HT1080 (cell line): ENCODE measurements at regions not wholly inside any gene's neighbourhood (a gene's known extent, or its start where the extent isn't known, plus 50 kb on each side); places are given as distances from the start of the nearest gene placed in this dataset.

ENCODE experiments used
- DNase-seq: peaks from one replicate; pipeline ENCODE4 v3.0.0-alpha.2; 2015; ENCODE audit warnings: low read depth

DNA sequence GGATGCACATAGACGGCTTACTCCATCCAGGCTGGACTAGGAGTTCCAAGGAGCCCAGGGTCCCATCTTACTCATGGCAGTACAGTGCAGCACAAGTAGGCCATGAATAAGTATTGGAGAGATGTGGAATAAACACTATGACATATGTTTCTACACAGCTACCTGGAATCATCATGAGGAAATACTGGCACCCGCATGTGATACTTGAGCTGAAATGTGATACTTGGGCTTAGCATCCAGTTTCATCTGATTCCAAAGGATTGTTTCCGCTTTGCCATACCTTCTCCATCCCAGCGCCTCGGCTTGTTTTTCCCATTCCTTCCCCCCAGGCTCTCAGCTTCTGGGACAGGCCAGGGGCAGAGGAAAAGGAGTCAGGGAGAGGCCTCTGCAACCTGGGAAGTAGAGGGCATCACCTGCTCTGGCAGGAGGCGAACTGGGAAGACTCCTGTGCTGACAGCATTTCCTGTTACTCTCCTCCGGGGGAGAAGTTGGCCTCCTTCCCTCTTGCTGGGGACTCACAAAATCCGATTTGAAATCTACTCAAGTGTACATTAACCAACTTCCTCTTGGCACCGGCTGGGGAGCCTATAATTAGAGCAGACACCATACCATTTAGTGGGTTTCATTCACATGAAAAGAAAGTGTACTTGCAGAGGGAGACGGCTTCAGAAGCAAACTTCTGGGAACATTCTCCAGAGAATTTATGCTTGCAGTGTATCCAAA is 187.8 kb downstream of the MIAT start:
- no peak for DNase-seq

DNA sequence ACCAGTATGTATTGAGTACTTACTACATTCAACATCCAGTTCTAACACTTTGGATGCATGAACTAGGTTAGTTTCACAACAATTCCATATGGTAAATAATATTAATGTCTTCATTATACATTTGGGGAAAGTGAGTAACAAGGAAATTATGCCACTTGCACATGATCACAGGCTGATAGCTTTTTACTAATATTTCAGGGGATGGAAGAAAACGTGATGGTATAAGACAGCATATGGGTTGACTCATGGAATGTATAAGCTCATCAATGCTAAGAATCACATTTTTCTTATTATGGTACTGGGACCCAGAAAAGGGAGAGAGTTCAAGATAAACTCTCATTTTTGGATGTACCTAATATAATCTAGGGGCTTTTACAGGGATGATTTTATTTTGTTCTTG is 188.7 kb downstream of the MIAT start:
- no peak for DNase-seq

DNA sequence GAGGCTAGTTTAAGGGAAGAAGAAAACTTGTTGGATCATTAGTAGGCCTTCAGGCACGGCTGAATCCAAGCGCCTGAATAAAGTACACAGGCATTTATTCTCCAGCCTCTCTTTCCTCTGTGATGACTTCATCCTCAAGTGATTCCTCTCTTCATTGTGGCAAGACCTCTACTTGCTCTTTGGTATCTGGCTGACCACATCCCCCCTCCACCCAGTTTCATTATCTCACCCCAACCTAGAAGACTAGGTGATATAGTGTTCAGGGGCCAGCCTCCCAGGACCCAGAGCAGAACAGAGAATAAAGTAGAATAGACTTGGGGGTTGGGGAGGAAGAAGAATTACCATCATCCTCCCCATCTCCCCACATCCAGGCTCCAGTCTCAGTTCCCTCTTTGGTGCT is 189.3 kb downstream of the MIAT start:
- DNase-seq, result peak; percentile 27

DNA sequence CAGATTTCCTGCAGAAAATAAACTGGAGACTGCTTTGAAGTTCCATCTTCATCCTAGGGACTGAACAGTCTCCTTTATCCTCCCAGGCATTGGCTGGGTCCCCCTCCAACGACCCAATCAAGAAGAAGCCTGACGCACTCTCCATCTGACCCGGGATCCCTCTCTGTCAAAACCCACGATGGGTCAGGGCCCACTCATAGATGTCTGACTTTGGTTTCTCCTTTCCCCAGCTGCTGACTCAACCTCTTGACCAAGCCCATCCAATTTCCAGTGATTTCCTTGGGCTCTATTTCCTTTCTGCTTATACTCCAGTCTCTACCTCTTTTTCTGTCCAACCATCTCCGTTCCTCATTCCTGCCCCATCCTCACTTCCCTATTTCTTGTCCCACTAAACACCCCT is 189.7 kb downstream of the MIAT start:
- DNase-seq, result no peak

DNA sequence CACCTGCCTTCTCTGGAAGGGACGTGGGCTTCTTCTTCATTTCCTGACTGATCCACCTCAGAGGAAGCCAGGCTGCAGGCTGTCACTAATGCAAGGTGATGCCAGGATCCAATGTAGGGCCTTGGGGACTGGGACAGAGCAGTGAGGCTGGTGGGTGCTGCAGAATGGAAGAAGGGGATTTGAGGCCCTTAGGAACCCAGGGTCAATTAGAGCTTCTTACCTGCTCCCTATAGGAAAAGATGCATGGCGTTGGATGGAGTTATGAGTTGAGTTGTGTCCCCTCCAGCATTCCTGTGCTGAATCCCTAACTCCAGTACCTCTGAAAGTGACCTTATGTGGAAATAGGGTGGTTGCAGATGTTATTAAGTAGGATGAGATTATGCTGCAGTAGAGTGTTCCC is 190.4 kb downstream of the MIAT start:
- DNase-seq, result no peak

DNA sequence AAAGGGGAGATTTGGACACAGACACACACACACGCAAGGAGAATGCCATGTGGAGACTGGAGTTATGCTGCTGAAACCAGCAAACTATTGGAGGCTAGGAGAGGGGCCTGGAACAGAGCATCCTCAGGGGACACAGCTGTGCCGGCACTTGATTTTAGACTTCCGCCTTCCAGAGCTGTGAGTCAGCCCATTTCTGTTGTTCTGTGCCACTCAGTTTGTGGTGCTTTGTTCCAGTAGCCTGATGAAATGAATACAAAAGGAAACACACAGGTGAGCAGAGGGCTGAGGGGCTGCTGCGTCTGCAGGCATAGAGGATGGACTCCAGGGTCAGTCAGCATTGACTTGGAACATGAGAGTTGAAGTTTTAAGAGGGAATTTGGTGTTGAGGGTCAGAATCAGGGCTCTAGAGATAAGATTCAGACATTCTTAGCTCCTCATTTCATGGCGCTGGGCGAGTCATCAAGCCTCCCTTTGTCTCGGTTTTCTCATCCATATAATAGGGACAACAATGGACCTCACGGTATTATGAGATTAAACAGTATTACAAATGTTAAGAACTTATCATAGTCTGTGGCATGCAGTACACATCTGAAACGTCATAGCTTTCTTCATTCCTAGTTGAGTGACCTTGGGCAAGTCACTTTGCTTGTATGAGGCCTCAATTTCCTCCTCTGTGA is 191.0 kb downstream of the MIAT start:
- peak; percentile 17 for DNase-seq

DNA sequence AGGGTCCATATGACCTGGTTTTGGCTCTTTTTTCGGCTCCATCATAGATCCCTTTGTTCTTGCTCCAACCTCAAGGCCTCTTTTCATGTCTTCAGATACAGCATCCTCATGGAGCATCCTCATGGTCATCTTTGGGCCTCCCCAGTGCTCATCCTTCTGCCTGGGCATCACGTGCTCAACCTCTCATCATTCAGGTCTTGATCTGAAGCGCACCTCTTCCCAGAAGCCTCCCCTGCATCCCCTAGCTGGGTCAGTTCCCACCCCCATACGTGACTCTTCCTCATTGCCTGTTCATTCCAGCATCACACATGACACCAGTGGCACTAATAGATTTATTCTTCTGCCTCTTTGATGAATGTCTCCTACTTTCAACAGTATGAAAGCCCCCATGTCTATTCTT is 192.2 kb downstream of the MIAT start:
- no peak for DNase-seq

DNA sequence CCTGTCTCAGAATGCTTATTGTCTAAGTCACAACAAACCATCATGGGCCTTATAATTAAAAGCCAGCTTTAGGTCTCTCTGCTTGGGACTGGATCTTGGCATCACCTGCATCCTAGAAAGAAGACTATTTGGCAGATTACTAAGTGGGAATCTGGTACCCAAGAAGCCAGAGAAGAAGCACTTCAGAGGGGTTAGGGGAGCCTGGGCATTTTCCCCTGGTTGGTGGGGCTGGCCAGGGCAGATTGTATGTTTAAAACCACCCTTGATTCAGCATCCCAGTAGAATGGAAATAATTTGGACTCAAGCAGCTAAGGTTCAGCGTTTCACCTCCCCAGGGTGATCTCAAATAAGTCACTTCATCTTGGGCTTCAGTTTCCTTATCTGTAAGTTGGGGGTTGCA is 193.7 kb downstream of the MIAT start:
- no peak for DNase-seq

DNA sequence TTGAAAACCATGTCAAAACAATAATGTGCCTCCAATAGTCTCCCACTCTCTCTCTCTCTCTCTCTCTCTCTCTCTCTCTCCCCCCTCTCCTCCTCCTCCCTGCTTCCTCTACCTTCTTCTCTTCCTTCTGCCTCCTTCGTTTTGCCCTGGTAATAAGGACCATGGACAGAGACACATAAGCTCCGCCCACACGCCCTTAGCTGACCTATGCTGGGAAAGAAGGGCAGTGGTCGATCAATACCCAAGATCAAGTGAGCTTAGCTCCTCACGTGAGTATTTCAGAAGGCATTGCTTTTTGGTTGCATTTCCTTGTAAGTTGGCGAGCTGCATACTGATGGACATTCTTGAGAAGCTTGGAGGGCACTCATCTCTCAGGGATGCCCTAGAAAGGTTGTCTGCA is 194.8 kb downstream of the MIAT start:
- DNase-seq, result no peak

DNA sequence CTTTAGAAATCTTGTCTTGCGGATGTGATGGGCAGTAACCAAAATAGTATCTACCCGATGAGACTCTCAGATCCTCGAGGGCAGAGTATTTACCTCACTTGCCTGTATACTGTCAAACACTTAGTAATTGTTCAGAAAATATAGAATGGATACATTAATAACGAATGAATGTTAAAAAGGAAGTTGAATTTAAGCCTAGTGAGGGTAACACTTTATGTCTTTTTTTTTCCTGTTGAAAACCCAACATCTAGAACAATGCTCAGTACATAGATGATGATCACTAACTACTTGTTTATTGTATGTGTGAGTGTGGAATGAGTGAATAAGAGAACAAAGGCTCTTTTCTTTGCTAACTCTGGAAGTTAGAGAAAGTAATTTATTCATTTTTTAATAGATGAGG is 195.7 kb downstream of the MIAT start:
- no peak for DNase-seq

DNA sequence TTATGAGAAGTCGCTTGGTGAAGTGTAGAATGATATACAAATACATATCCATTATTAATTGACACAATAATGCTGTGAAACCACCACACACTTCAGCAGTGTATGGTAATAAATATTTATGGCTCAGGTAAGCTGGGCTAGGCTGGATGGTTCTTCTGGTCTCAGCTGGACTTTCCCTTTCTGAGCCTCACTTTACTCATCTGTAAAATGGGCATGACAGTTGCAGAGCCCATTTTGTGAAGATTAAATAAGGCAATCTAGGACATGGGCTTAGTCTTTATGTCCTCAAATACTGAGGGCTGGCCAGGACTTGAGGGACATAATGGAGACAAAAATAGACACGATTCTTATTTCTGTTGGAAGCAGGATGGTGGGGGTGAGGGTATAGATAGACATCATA is 196.1 kb downstream of the MIAT start:
- no peak for DNase-seq

DNA sequence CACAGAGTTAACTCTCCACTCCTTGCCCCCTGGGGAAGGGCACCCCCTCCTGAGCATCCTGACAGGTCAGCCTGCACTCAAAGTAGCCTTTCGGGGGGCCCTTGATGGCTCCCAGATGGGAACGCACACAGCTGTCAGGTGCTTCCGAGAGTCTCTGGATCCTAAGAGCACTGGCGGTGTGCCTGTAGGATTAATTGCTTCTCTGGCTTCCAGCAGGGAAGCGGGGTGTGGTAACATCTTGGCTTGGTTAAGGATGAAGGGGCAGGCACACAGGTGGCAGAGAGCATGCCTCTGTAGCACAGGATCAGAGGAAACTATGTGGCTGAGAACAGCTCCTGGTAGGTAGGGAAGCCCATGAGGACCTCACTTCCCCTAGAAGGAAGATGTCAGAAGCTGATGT is 199.8 kb downstream of the MIAT start:
- DNase-seq, result no peak

DNA sequence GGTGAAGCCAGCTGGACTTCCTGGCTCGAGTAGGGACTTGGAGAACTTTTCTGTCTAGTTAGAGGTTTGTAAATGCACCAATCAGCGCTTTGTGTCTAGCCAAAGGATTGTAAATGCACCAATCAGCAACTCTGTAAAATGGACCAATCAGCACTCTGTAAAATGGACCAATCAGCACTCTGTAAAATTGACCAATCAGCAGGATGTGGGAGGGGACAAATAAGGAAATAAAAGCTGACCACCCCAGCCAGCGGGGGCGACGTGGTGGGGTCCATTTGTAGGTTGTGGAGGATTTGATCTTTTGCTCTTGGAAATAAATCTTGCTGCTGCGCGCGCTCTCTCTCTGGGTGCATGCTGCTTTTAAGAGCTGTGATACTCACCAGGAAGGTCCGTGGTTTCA is 202.9 kb downstream of the MIAT start:
- no peak for DNase-seq

DNA sequence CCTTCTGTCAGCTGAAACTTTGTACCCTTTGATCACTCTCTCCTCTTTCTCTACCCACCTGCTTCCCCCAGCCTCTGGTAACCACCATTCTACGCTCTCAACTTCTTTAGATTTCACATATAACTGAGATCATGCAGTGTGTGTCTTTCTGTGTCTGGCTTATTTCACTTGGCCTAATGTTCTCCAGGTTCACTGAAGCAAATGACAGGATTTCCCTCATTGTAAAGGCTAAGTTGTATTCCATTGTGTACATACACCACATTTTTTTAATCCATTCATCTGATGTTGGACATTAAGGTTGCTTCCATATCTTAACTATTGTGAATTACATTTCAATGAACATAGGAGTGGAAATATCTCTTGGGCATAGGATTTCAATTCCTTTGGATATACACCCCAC is 207.6 kb downstream of the MIAT start:
- no peak for DNase-seq

DNA sequence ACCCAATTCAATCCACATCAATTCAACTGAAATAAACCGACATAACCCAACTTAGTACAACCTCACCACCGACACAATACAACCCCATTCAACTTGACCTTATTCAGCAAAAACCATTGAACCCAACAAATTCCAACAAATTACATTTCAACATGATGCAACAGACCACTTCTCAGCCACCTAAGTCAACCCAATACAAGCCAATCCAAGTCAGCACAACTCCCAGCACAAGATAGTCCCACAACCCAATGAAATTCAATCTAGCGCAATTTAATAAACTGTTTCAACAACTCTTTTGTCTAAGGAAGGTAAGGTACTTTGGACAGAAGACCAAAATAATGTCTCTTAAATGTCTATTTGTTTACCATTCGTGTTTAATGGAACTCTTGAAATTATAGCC is 226.0 kb downstream of the MIAT start:
- no peak for DNase-seq

DNA sequence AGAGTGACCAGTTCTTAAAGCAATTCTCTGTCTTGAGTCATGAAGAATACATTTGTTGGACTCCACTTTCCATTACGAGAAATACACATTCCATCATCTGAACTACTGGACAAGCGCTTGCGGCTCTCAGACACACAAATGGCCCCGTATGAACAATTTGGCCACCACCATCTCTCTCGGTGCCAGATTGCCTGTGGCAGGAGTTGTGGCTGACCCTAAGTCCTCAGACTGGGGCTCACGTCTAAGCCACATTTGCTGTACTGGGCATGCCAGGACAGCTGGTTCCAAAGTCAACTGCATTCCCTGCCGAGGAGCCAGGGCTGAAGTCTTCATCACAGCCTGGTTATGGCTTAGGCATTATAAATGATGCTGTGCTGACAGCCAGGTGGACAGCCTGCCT is 227.5 kb downstream of the MIAT start:
- DNase-seq, result no peak

DNA sequence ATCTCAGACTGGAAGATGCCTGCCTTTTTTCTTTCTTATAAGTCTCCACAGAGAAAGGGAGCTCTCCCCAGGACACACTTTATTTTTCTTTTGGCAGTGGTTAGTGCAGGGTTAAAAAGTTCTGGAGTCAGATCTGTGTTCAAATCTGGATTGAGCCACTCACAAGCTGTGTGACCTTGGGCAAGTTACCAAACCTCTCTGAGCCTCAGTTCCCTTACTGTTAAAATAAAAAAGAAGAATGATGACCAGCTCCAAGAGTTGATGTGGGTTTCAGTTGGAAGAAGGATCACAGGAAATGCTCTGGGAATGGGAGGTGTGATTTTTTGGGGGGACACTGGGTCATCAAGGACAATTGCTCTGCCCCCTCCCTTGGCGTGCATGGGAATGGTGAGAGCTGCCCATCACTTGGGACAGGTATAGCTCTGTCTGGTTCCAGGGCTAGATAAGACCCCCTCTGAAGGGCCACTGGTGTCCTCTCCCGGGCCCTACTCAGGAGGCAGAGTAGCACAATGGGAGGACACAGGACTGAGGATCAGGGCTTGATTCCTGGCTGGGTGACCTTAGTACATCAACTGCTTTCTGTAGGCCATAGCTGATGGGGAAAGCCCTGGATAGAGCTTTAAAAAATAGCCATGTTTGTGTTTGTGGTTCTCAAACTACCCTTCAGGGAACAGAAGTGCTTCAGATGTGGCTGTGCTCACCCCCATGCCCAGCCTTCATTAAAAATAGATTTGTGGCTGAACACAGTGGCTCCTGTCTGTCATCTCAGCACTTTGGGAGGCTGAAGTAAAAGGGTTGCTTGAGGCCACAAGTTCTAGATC is 228.3 kb downstream of the MIAT start:
- DNase-seq, result no peak

DNA sequence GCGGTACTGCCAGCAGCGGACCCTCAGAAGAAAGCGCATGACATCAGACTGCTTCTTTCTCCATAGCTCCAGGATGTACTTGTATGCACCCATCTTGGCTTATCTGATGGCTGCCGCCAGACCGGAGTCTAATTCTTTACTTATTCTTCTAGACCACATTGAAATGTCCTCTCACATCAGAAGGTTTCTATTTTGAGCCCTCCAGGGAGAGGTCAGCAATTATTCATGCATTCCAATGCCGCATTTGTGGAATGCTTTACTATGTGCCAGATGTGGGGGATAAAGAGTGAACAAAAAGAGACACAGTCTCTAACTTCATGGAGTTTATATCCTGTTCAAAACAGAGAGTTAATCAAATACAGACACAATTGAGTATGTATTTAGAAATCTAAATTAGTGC is 230.1 kb downstream of the MIAT start:
- DNase-seq, result peak; percentile 17

DNA sequence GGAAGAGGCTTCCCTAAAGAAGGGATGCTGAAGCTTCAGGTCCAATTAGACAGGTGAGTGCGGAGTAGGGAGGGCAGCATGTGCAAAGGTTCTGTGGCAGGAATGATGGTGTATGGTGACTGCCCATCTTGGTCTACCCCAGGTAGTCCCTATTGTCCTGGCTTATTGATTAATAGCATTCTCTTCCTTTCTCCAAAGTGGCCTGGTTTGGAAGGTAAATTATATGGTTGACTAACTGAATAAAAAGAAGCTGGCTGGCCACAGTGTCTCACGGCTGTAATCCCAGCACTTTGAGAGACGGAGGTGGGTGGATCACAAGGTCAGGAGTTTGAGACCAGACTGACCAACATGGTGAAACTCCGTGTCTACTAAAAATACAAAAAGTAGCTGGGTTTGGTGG is 230.5 kb downstream of the MIAT start:
- DNase-seq, result no peak

DNA sequence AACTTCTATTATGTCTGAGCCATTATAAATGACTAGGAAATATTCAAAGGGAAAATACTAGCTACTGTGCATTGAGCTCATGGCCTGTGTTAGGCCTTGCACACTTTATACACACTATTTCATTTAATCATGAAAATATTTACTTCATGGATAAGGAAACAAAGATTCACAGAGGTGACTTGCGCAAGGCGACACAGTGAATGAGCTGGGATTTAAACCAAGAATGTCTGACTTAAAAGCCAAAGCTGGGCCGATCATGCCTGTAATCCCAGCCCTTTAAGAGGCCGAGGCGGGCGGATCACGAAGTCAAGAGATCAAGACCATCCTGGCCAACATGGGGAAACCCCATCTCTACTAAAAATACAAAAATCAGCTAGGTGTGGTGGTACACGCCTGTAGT is 231.5 kb downstream of the MIAT start:
- no peak for DNase-seq

DNA sequence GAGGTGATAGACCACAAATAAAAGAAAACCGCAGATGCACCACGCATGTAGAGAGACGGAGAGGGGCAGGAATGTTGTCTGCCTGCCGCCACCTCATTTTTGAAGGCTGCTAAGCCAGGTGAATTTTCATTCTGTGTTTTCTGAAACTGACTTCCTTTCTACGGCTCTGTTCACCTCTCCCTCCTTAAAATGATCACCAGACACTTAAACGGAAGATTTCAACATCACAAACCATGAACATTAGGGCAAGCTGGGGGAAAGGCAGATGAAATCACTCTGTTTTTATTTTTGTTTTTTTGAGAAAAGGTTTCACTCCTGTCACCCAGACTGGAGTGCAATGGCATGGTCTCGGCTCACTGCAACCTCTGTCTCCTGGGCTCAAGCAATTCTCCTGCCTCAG is 232.4 kb downstream of the MIAT start:
- no peak for DNase-seq

DNA sequence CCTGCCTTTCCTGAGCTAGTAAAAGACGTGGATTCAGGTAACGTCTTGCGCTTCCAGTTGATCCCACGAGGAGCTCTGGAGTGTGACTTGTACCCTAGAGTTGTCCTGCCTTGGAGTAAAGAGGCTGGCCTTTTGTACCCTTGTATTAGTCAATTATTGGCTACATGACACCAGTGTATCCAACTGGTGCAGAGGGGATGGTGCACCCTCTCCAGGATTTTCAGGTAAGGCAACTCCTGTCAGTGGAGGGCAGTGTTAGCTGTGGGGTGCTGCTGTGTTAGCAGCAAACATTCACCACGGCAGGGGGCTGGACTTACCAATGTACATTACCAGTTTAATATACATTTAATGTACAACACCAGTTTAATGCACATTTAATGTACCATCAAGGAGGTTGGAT is 233.5 kb downstream of the MIAT start:
- no peak for DNase-seq

DNA sequence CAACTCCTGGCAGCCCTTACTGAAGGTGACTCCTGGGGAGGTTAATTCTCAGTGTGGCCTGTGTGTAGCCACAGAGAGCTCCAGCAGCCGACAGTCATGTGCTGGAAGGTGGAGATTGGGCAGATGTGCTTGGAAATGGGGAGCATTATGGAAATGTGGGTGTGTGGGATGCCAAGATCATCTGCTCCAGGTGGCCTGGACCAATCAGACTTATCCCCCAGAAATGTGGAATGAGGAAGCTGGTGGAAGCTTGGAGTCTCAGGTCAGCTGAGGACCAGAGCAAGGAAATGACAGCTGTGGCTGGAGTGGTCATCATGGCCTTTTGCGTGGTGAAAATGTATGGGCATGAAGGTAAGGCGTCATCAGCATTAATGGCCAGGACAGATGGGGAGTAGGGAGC is 234.0 kb downstream of the MIAT start:
- no peak for DNase-seq
